Colonic mucosa (tissue), 4 donors: ENCODE measurements at regions not wholly inside any gene's neighbourhood (a gene's known extent, or its start where the extent isn't known, plus 50 kb on each side); places are given as distances from the start of the nearest gene placed in this dataset.

Source experiments
- DNase-seq: peaks from one replicate; pipeline ENCODE4 v3.0.0-alpha.2; 2020
- H3K27ac ChIP-seq: fragments of 200-600 bp; one replicate; pipeline ENCODE4 v1.8.0; 2021
- H3K27me3 ChIP-seq: fragments of 200-600 bp; one replicate; pipeline ENCODE4 v1.8.0; 2021
- H3K36me3 ChIP-seq: fragments of 200-600 bp; one replicate; pipeline ENCODE4 v1.8.0; 2021
- H3K4me1 ChIP-seq: fragments of 200-600 bp; one replicate; pipeline ENCODE4 v1.8.0; 2021; ENCODE audit warnings: mild to moderate bottlenecking
- H3K4me3 ChIP-seq: fragments of 200-600 bp; one replicate; pipeline ENCODE4 v1.8.0; 2021
- H3K9ac ChIP-seq, 2 donors: one replicate each; pipeline ENCODE4 v1.7.0; 2013; ENCODE audit warnings: control low read depth in 2 of 2, low read depth in 2 of 2, low read length in 2 of 2
- H3K9me3 ChIP-seq: fragments of 200-600 bp; one replicate; pipeline ENCODE4 v1.8.0; 2021
- intact Hi-C: fragments of 100-400 bp; cut with DNase I; formaldehyde crosslinking; loops from one replicate; pipeline ENCODE4 v1.14.1; 2022
- TF ChIP-seq, protein P1 (sequence below): fragments of 200-600 bp; IDR thresholded peaks from one replicate; pipeline ENCODE4 v1.8.0; 2022; ENCODE audit warnings: antibody characterized with exemption, mild to moderate bottlenecking
- donor health status: healthy.
- donor health status: DM: no; HTN: no; CAD: no.
- donor health status: DM: no; HTN: no; CAD: no.

- DNase-seq = no peak
- Histone ChIP-seq H3K9ac (no peak overlapping the region), H3K27ac (no peak overlapping the region), H3K27me3 (no peaks in the 10 kb centered on the region), H3K4me3 (no peak overlapping the region), H3K36me3 (no peaks in the 10 kb centered on the region), H3K9me3 (no peaks in the 10 kb centered on the region), H3K4me1 (no peaks in the 10 kb centered on the region)
- intact Hi-C loops = no loop called here
- TF ChIP-seq, protein P1, sequence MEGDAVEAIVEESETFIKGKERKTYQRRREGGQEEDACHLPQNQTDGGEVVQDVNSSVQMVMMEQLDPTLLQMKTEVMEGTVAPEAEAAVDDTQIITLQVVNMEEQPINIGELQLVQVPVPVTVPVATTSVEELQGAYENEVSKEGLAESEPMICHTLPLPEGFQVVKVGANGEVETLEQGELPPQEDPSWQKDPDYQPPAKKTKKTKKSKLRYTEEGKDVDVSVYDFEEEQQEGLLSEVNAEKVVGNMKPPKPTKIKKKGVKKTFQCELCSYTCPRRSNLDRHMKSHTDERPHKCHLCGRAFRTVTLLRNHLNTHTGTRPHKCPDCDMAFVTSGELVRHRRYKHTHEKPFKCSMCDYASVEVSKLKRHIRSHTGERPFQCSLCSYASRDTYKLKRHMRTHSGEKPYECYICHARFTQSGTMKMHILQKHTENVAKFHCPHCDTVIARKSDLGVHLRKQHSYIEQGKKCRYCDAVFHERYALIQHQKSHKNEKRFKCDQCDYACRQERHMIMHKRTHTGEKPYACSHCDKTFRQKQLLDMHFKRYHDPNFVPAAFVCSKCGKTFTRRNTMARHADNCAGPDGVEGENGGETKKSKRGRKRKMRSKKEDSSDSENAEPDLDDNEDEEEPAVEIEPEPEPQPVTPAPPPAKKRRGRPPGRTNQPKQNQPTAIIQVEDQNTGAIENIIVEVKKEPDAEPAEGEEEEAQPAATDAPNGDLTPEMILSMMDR = no peak
Observed at GRCh38 chr3:72375237-72376076, 472.8 kb downstream of the SHQ1 start.

- no peak overlapping the region for H3K9ac ChIP-seq
- no peaks in the 10 kb centered on the region for H3K36me3 ChIP-seq
- no peaks in the 10 kb centered on the region for H3K4me1 ChIP-seq
- TF ChIP-seq, protein P1 = no peak
- no peaks in the 10 kb centered on the region for H3K9me3 ChIP-seq
- no peak for DNase-seq
- no peak overlapping the region for H3K27ac ChIP-seq
- H3K27me3 ChIP-seq = no peaks in the 10 kb centered on the region
- intact Hi-C loops = no loop called here
- no peak overlapping the region for H3K4me3 ChIP-seq
Observed at GRCh38 chr3:72373139-72373538, 475.1 kb downstream of the SHQ1 start.

- Histone ChIP-seq H3K9ac (no peak overlapping the region), H3K9me3 (no peaks in the 10 kb centered on the region), H3K4me1 (no peaks in the 10 kb centered on the region), H3K4me3 (no peak overlapping the region), H3K27me3 (no peaks in the 10 kb centered on the region), H3K27ac (no peak overlapping the region), H3K36me3 (no peaks in the 10 kb centered on the region)
- intact Hi-C loops = no loop called here
- TF ChIP-seq, protein P1 = no peak
- DNase-seq = no peak
Observed at GRCh38 chr3:72372161-72372560, 476.1 kb downstream of the SHQ1 start.

- H3K4me3 ChIP-seq = no peak overlapping the region
- H3K27me3 ChIP-seq = no peaks in the 10 kb centered on the region
- intact Hi-C loops = no loop called here
- H3K9me3 ChIP-seq = no peaks in the 10 kb centered on the region
- TF ChIP-seq, protein P1 = no peak
- H3K27ac ChIP-seq = no peak overlapping the region
- no peaks in the 10 kb centered on the region for H3K4me1 ChIP-seq
- DNase-seq = no peak
- no peaks in the 10 kb centered on the region for H3K36me3 ChIP-seq
- H3K9ac ChIP-seq = no peak overlapping the region
Observed at GRCh38 chr3:72371431-72371830, 476.8 kb downstream of the SHQ1 start.

DNA sequence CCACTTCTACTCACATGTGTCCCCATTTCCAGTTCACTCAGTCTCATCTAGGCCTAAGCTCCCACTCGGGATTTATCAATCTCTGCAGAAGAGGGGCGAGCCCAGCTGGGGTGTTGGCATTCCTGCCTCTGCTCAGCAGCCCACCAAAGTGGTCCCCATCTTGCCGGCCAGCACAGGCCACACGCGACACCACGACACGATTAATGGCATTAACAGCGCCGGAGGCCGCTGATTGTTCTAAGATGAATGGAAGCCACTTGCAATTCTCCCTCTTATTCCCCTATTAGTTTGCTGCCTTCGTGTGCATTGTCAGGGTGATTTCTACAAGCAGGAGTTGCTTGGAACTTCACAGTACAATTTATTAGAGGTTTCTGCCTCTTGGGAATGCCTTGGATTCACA, 477.3 kb downstream of the SHQ1 start:
- H3K4me3 ChIP-seq = no peak overlapping the region
- H3K27ac ChIP-seq = no peak overlapping the region
- intact Hi-C loops = no loop called here
- H3K4me1 ChIP-seq = no peaks in the 10 kb centered on the region
- no peaks in the 10 kb centered on the region for H3K36me3 ChIP-seq
- H3K9me3 ChIP-seq = no peaks in the 10 kb centered on the region
- no peak overlapping the region for H3K9ac ChIP-seq
- TF ChIP-seq, protein P1 = no peak
- H3K27me3 ChIP-seq = no peaks in the 10 kb centered on the region
- DNase-seq = no peak
